Peyer's patch (tissue), 4 donors: ENCODE measurements at regions not wholly inside any gene's neighbourhood (a gene's known extent, or its start where the extent isn't known, plus 50 kb on each side); places are given as distances from the start of the nearest gene placed in this dataset.

Experiments used
- POLR2A ChIP-seq, 2 donors: fragments of 450-650 bp; IDR thresholded peaks; one replicate each; pipeline ENCODE4 v1.5.1; 2017; ENCODE audit warnings: antibody characterized with exemption in 2 of 2, mild to moderate bottlenecking in 2 of 2, moderate library complexity in 2 of 2
- TF ChIP-seq, protein P1 (sequence below), 6 experiments: fragments of 450-650 bp in 4 of 6; fragments of 200-600 bp in 2 of 6; sonication (generic) in 1 of 6; IDR thresholded peaks; one replicate each; pipeline ENCODE4 v1.5.1; 2017 to 2019; ENCODE audit warnings: antibody characterized with exemption in 6 of 6, mild to moderate bottlenecking in 3 of 6, moderate library complexity in 1 of 6

DNA sequence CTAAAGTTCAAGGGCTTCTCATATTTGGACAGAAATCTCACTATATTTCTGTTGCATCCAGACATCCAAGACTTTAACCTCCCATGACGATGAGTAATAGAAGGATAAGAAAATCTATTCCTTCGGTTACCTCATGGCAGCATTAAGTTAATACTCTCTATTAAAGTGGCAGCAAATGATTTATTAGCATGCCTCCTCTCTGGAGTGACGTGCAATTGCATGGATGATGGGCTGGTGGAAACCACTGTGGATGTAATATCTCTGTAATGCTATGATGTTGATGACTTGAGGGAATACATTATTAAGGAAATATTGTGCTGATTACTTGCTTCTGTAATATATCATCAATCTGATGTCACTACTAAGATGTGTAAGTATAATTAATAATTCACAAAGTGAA lies 336.8 kb downstream of the DSEL start:
- no peak for TF ChIP-seq POLR2A (IDR thresholded peaks at IDR 0.05)
- TF ChIP-seq, protein P1, sequence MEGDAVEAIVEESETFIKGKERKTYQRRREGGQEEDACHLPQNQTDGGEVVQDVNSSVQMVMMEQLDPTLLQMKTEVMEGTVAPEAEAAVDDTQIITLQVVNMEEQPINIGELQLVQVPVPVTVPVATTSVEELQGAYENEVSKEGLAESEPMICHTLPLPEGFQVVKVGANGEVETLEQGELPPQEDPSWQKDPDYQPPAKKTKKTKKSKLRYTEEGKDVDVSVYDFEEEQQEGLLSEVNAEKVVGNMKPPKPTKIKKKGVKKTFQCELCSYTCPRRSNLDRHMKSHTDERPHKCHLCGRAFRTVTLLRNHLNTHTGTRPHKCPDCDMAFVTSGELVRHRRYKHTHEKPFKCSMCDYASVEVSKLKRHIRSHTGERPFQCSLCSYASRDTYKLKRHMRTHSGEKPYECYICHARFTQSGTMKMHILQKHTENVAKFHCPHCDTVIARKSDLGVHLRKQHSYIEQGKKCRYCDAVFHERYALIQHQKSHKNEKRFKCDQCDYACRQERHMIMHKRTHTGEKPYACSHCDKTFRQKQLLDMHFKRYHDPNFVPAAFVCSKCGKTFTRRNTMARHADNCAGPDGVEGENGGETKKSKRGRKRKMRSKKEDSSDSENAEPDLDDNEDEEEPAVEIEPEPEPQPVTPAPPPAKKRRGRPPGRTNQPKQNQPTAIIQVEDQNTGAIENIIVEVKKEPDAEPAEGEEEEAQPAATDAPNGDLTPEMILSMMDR (IDR thresholded peaks at IDR 0.05) = no peak
